ENCODE measurements at regions not wholly inside any gene's neighbourhood (a gene's known extent, or its start where the extent isn't known, plus 50 kb on each side); places are given as distances from the start of the nearest gene placed in this dataset.

- TF ChIP-seq POLR2A (IDR thresholded peaks at IDR 0.05; ENCODE audit: low read depth, low read length) (no peak), POLR2AphosphoS5 (IDR thresholded peaks at IDR 0.05; ENCODE audit: low read depth, low read length) (no peak; the same call in 1 of the 2 replicates), TAF1 (IDR thresholded peaks at IDR 0.05; ENCODE audit: low read depth, low read length) (no peak), SPI1 (IDR thresholded peaks at IDR 0.05; ENCODE audit: low read depth, low read length) (no peak)
These were observed 78.4 kb upstream of the MAX start for GRCh38 chr14:65180725-65181025.

Measured in GM12891 (cell line).